Umbilical cord (tissue), 1 donor: ENCODE measurements at regions not wholly inside any gene's neighbourhood (a gene's known extent, or its start where the extent isn't known, plus 50 kb on each side); places are given as distances from the start of the nearest gene placed in this dataset.
A peak's percentile ranks its signal among the peaks of the same experiment; 100 is the strongest.

Experiments
- DNase-seq: peaks from one replicate; pipeline ENCODE4 v3.0.0-alpha.2; 2015; ENCODE audit warnings: low spot score

DNA sequence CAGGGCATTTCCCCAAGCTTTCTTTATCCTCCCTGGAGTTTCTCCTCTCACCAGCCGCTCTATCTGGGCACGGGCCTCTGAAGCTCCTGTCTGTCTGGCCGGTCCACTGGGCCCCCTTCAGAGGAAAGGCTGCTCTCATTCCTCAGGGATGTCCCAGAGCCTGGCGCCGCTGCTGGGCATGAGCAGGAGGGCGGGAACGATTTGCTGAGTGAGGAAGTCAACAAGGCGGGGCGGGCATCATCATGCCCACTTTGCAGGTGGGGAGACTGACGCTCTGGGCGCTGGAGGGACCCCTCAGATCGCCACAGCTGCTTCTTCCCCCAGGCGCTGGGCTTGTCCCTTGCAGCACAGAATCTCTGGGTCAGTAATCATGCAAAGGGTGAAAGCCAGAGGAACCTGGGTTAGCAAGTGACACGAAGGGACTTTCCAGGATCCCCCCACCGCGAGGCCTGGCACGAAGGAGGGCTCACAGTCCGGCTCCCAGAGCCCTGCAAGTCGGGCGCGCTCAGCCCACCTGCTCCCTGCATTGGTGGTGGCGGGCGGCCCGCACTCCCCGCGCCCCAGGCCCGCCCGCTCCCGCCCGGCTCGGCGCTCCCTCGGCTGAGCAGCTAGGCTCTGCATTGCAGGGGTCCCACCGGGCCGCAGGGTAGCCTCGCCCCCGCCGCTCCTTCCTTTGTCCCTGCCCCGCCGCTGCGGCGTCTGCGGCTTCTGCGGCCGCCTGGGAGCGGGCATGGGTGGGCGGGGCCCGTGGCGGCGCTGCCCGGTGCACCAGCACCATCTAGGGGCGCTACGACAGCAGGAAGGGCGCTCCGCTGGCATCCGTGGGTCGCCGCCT lies 157.8 kb downstream of the CYRIA start:
- no peak for DNase-seq

DNA sequence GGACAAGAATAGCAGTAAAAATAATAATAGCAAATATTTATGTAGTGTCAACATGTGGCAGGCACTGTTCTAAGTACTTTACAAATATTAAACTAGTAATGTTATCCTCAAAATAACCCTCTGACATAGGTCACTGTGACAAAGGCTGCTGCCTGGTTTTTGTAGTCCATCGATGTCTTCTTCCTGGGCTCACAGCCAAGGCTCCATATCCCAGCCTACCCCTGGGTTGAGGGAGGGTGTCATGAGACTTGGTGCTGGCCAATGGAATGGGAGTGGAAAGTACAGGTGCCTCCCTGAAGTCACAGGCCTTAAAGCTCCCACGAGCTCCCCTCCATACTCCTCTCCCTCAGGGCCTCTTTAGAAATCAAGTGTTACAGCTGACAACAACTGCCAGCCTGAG lies 159.3 kb downstream of the CYRIA start:
- no peak for DNase-seq

- DNase-seq: no peak
These were observed 168.9 kb downstream of the CYRIA start for GRCh38 chr2:16496426-16497388.

- DNase-seq: no peak
These were observed 170.0 kb downstream of the CYRIA start for GRCh38 chr2:16495509-16496208.

DNA sequence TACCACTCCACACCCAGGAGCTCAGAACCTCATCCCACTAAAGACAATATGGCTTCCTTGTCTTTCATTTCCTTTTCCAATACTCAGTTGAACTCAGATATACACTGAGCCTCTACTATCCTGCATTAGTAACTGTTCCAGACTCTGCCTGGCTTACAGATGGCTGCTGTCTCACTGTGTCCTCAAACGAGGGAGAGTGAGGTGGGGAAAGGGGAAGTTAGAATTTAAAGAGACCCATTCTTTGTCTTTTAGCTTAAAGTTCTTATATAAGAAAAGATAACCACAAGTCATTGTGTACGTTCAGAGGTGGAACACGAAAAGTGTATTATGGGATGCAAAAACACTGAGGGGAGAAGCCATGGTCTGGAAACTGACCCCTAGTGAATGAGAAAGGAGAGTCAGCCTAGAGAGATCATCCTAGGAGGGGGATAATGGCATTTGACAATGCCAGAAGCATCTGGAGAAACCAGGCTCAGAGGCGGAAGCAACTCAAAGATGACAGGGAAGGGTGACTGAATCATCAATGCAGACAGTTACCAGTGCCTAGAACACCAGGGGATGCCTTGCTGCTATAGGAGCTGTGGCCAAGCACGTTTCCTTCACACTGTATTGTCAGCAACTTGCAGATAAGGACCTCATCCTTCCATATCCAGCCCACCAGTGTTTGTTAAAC lies 170.7 kb downstream of the CYRIA start:
- no peak for DNase-seq

- DNase-seq: no peak
These were observed 171.8 kb downstream of the CYRIA start for GRCh38 chr2:16493788-16494187.

DNA sequence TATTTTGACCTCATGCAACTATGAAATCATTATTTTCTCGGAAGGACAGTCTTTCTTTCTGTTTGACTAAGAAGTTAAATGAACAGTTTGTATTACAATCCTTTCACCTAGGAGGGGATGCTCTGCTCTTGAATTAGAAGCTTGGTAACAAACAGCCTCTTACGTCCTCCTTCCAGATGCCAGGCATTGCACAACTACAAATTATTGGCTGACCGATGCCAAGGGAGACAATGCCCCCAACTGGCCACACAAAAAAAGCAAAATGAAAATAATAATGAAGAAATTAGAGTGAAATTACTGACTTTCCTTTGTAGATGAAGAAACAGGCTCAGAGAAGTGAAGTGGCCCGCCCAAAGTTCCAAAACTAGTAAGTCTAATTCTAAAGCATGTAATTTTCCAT lies 177.9 kb downstream of the CYRIA start:
- peak; percentile 42 for DNase-seq

DNA sequence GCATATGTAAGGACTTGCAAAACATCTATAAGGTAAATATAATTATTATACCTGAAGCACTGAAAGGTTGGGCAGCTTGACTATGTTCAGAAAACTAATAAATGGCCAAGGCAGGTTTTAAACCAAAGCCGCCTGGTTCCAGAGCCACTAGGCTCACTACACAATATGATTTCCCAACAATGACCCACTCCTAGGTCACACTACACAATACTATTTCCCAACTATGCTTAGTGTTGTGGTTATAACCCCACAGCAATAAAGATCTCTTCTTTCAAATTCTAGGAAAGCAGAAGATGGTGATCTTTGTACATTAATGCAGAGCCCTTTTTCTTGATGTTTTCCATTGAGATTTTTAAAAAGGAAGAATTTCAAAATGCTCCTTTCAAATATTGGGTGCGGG lies 180.4 kb downstream of the CYRIA start:
- DNase-seq: no peak

DNA sequence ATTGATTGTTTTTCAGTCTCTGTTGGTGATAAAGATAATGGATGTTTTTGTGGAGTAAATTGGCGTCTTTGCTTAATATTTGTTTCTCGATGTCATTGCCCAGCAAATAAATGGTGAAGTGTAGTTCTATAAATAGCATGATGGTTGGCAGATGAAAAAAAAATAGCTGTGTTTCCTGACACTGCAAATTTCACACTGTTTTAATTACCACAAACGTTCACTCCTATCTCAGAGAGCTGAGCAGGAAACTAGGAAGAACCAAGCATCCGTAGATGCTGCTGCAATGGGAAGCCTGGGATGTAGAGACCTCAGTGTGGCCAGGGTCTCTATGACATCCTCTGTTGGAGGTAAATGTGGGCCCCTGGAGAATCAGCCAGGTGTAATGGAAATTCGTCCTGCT lies 183.2 kb downstream of the CYRIA start:
- DNase-seq: no peak

DNA sequence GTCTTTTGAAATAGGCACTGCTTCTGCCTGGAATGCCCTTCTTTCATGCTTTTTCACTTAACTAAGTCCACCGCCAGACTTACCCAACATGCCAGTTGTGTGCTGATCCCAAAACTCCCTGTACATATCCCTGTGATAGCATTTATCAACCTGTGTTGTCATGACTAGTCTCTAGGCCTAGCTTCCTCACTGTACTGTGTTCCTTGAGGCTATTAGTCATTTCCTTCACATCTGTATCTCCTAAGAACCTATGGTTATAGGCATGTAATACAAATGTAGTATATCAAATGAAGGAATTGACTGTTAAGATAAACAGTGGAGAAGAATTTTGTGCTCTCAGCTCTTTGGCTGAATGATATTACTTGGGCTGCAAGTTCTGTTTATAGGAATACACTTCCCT lies 184.3 kb downstream of the CYRIA start:
- DNase-seq: no peak

- DNase-seq: no peak
These were observed 185.9 kb downstream of the CYRIA start for GRCh38 chr2:16479721-16480120.

- no peak for DNase-seq
These were observed 187.0 kb downstream of the CYRIA start for GRCh38 chr2:16478434-16479210.

GRCh38 chr2:16477648-16478047 lies 188.0 kb downstream of the CYRIA start:
- DNase-seq: no peak

- no peak for DNase-seq
These were observed 188.8 kb downstream of the CYRIA start for GRCh38 chr2:16476866-16477265.

- no peak for DNase-seq
These were observed 189.6 kb downstream of the CYRIA start for GRCh38 chr2:16475986-16476567.

GRCh38 chr2:16475586-16475985 lies 190.0 kb downstream of the CYRIA start:
- DNase-seq: no peak

GRCh38 chr2:16473575-16473974 lies 192.1 kb downstream of the CYRIA start:
- DNase-seq: no peak

GRCh38 chr2:16470936-16471490 lies 194.6 kb downstream of the CYRIA start:
- DNase-seq: no peak

- no peak for DNase-seq
These were observed 198.8 kb downstream of the CYRIA start for GRCh38 chr2:16466821-16467151.
